OCI-LY1 (cell line): ENCODE measurements at regions not wholly inside any gene's neighbourhood (a gene's known extent, or its start where the extent isn't known, plus 50 kb on each side); places are given as distances from the start of the nearest gene placed in this dataset.

Source experiments
- H2AFZ ChIP-seq: fragments of 200-600 bp; sonication (generic), shearing (Covaris generic); 2 replicates; pipeline ENCODE4 v1.6.0; 2014; ENCODE audit warnings: antibody characterized with exemption, mild to moderate bottlenecking, low read length
- H3F3A ChIP-seq: fragments of 200-600 bp; sonication (generic), shearing (Covaris generic); 2 replicates; pipeline ENCODE4 v1.6.0; 2014; ENCODE audit warnings: mild to moderate bottlenecking, antibody characterized with exemption, low read length, moderate library complexity; ENCODE audit not compliant: insufficient read depth
- H3K27ac ChIP-seq: fragments of 200-600 bp; sonication (generic); 2 replicates; pipeline ENCODE4 v1.5.1; 2014; ENCODE audit warnings: low read length, mixed run types, mild to moderate bottlenecking, low read depth; ENCODE audit not compliant: poor library complexity, severe bottlenecking
- H3K27me3 ChIP-seq: fragments of 200-600 bp; sonication (generic); 2 replicates; pipeline ENCODE4 v1.6.0; 2014; ENCODE audit warnings: antibody characterized with exemption, mild to moderate bottlenecking, low read length, moderate library complexity; ENCODE audit not compliant: insufficient read depth
- H3K36me3 ChIP-seq: fragments of 200-600 bp; sonication (generic); 2 replicates; pipeline ENCODE4 v1.6.1; 2014; ENCODE audit warnings: mild to moderate bottlenecking, antibody characterized with exemption, low read length, moderate library complexity, mixed read lengths; ENCODE audit not compliant: insufficient read depth
- H3K4me1 ChIP-seq: fragments of 200-600 bp; sonication (generic); 2 replicates; pipeline ENCODE4 v1.5.1; 2014; ENCODE audit warnings: mild to moderate bottlenecking, low read length, moderate library complexity; ENCODE audit not compliant: insufficient read depth, severe bottlenecking
- H3K4me2 ChIP-seq: fragments of 200-600 bp; sonication (generic), shearing (Covaris generic); 2 replicates; pipeline ENCODE4 v1.6.1; 2014; ENCODE audit warnings: low read length
- H3K4me3 ChIP-seq: fragments of 200-600 bp; sonication (generic); 2 replicates; pipeline ENCODE4 v1.5.1; 2014; ENCODE audit warnings: low read length, low read depth, mild to moderate bottlenecking, mixed read lengths; ENCODE audit not compliant: poor library complexity, severe bottlenecking
- H3K79me2 ChIP-seq: fragments of 200-600 bp; shearing (Covaris generic); 2 replicates; pipeline ENCODE4 v1.6.1; 2016; ENCODE audit warnings: mixed run types, low read length, mixed read lengths; ENCODE audit not compliant: insufficient read depth
- H3K9ac ChIP-seq: fragments of 200-600 bp; sonication (generic), shearing (Covaris generic); 2 replicates; pipeline ENCODE4 v1.6.1; 2014; ENCODE audit warnings: mild to moderate bottlenecking, low read length, mixed read lengths
- H3K9me2 ChIP-seq: fragments of 200-600 bp; sonication (generic), shearing (Covaris generic); 2 replicates; pipeline ENCODE4 v1.6.1; 2014; ENCODE audit warnings: low read depth, mild to moderate bottlenecking, low read length, mixed read lengths
- H3K9me3 ChIP-seq: fragments of 200-600 bp; shearing (Covaris generic); 2 replicates; pipeline ENCODE4 v1.6.1; 2014; ENCODE audit warnings: low read length, mixed read lengths
- H4K20me1 ChIP-seq: fragments of 200-600 bp; sonication (generic), shearing (Covaris generic); 2 replicates; pipeline ENCODE4 v1.6.0; 2016; ENCODE audit warnings: mild to moderate bottlenecking, low read length; ENCODE audit not compliant: insufficient read depth
- CTCF ChIP-seq: fragments of 200-600 bp; sonication (generic), shearing (Covaris generic); IDR thresholded peaks from 2 replicates; pipeline ENCODE4 v1.5.1; 2017; ENCODE audit warnings: mild to moderate bottlenecking, antibody characterized with exemption, low read length, moderate library complexity, mixed read lengths
- EZH2 ChIP-seq: fragments of 200-600 bp; sonication (generic), shearing (Covaris generic); IDR thresholded peaks from 2 replicates; pipeline ENCODE4 v1.8.0; 2017; ENCODE audit warnings: borderline replicate concordance, mixed run types, mild to moderate bottlenecking, antibody characterized with exemption, low read length, moderate library complexity, mixed read lengths

DNA sequence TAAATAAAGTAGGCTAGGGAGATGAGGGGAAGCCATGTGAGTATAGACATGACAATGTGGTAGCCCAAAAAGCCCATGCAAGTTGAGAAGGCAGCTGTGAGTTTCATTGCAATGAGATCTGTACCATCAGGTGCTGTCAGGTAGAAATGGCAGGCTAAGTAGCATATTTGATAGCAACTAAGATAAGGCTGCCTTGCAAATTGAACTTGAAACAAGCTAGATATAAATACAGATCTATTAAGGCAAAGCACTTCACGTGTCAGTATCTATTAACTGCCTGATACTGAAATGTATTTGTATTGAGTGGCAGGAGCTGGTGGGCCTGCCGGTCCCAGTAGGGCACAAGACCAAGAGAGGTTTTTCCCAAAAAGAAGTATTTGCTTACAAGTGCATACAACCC is 419.9 kb downstream of the TDRD15 start:
- no peaks in the 10 kb centered on the region for H3K9me2 ChIP-seq
- H3K4me1 ChIP-seq, result no peaks in the 10 kb centered on the region
- no peaks in the 10 kb centered on the region for H3K79me2 ChIP-seq
- no peaks in the 10 kb centered on the region for H4K20me1 ChIP-seq
- H3K4me2 ChIP-seq, result no peak overlapping the region
- H2AFZ ChIP-seq, result no peak overlapping the region
- H3K9ac ChIP-seq, result no peak overlapping the region
- TF ChIP-seq EZH2 (no peak), CTCF (no peak)
- no peak overlapping the region for H3K27ac ChIP-seq
- H3K9me3 ChIP-seq, result no peaks in the 10 kb centered on the region
- H3F3A ChIP-seq, result no peaks in the 10 kb centered on the region
- no peaks in the 10 kb centered on the region for H3K27me3 ChIP-seq
- H3K36me3 ChIP-seq, result no peaks in the 10 kb centered on the region
- no peak overlapping the region for H3K4me3 ChIP-seq

DNA sequence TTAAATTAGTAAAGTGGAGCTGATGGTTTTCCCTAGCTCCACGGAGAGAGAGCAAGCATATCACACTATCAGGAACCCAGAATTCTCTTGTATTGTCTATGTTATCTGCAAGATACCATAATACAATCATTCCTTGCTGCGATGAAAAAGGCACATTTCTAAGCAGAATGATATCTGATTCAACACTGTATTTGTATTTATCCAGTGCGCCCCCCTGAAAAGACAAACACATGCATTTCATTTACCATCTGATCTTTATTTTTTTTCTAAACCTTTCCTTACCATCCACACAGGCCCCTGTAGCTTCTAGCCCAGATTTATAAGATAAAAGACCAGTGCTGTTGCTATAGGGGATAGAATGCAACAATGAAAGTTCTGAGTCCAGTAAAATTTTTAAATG is 420.6 kb downstream of the TDRD15 start:
- Histone ChIP-seq H3K27me3 (no peaks in the 10 kb centered on the region), H3K36me3 (no peaks in the 10 kb centered on the region)
- TF ChIP-seq CTCF, result no peak
- TF ChIP-seq EZH2, result no peak

GRCh38 chr2:21552981-21553380 is 429.2 kb downstream of the TDRD15 start:
- Histone ChIP-seq H3K4me1 (no peaks in the 10 kb centered on the region), H3K36me3 (no peaks in the 10 kb centered on the region), H3K27me3 (no peaks in the 10 kb centered on the region), H3K4me2 (no peak overlapping the region), H3K9ac (no peak overlapping the region), H3K79me2 (no peaks in the 10 kb centered on the region), H2AFZ (no peak overlapping the region), H4K20me1 (no peaks in the 10 kb centered on the region), H3K27ac (no peak overlapping the region), H3K9me2 (no peaks in the 10 kb centered on the region), H3K9me3 (no peaks in the 10 kb centered on the region), H3K4me3 (no peak overlapping the region), H3F3A (no peaks in the 10 kb centered on the region)
- TF ChIP-seq CTCF, result no peak
- no peak for TF ChIP-seq EZH2

More for the DNA sequence above, 420.6 kb downstream of the TDRD15 start:
- Histone ChIP-seq H4K20me1 (no peaks in the 10 kb centered on the region), H3K9me3 (no peaks in the 10 kb centered on the region), H3K9me2 (no peaks in the 10 kb centered on the region), H3K4me2 (no peak overlapping the region), H3K4me3 (no peak overlapping the region), H2AFZ (no peak overlapping the region), H3K27ac (no peak overlapping the region), H3F3A (no peaks in the 10 kb centered on the region), H3K9ac (no peak overlapping the region), H3K79me2 (no peaks in the 10 kb centered on the region), H3K4me1 (no peaks in the 10 kb centered on the region)
